Activated CD8-positive, alpha-beta memory T cell treated with anti-CD3 and anti-CD28 coated beads, Interleukin-2, amount 50 U/mL, for 1 hour (primary cell): ENCODE measurements at regions not wholly inside any gene's neighbourhood (a gene's known extent, or its start where the extent isn't known, plus 50 kb on each side); places are given as distances from the start of the nearest gene placed in this dataset.

Experiments used
- DNase-seq: peaks from one replicate; pipeline ENCODE4 v3.0.0-alpha.2; 2020; ENCODE audit errors: extremely low read depth

DNA sequence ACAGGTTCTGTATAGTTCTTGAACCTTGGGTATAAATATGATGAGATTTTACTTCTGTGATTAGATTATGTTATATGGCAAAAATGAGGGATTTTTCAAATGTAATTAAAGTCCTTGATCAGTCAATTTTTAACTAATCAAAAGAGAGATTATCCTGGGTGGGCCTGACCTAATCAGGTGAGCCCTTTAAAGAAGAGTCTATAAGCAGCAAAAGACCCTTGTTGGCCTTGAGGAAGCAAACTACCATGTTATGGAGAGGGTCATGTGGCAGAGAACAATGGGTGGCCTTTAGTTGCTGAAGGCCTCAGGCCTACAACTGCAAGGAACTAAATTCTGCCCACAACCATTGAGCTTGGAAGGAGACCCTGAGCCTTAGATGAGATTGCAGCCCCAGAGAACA lies 102.5 kb upstream of the RIPOR2 start:
- DNase-seq, result no peak

- no peak for DNase-seq
These were observed 103.2 kb upstream of the RIPOR2 start for GRCh38 chr6:25038999-25039398.

GRCh38 chr6:25041485-25042035 lies 105.8 kb upstream of the RIPOR2 start:
- DNase-seq, result no peak

GRCh38 chr6:25042036-25042521 lies 106.3 kb upstream of the RIPOR2 start:
- no peak for DNase-seq

- no peak for DNase-seq
These were observed 106.8 kb upstream of the RIPOR2 start for GRCh38 chr6:25042536-25042935.

- no peak for DNase-seq
These were observed 107.4 kb upstream of the RIPOR2 start for GRCh38 chr6:25042984-25043725.

GRCh38 chr6:25043892-25044291 lies 108.1 kb upstream of the RIPOR2 start:
- DNase-seq, result no peak

- DNase-seq, result no peak
These were observed 111.2 kb upstream of the RIPOR2 start for GRCh38 chr6:25046942-25047341.

GRCh38 chr6:25050356-25050755 lies 114.6 kb upstream of the RIPOR2 start:
- peak; percentile 45 for DNase-seq

GRCh38 chr6:25051083-25051482 lies 115.3 kb upstream of the RIPOR2 start:
- no peak for DNase-seq

DNA sequence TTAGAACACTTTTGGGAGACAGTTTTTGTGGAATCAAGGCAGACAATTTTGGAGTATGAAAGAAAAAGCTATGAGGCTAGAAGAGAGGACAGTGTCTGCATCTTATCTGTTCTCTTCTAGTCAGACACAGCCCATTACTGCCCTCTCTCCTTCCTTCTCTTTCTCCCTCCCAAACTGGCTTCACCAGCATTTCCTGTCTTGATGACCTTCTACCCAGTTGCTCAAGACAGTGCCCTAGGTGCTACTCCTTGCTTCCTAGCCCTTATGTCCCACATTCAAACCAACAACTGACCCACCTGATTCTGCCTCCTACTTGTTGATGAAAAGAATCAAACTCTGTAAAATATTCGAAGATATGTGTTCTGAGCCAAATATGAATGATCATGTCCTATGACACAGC lies 116.4 kb upstream of the RIPOR2 start:
- DNase-seq, result no peak

DNA sequence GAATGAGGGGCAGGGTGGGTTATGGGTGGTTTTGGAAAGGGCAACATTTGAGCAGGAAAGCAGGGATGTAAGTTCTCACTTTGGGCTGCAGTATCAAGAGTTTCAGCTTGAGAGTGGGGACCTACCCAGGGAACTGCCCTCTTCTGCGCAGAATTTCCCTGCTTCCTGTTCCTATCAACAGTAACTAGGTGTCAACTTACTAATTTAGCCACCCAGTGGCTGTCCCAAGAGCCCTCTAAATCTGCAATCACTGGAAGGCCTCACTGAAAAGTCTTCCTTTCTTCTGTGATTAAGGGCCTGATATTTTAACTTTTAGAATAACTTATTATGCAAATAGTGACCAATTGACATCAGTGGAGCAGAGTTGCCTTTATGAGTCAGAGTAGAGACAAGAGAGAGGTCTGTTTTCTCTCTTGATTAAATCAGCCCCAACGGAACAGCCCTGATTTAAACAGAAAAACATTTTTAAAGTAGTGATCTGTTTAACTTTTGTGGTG lies 118.2 kb upstream of the RIPOR2 start:
- no peak for DNase-seq

GRCh38 chr6:25054469-25054868 lies 118.7 kb upstream of the RIPOR2 start:
- DNase-seq, result no peak

- DNase-seq, result peak; percentile 54
These were observed 120.4 kb upstream of the RIPOR2 start for GRCh38 chr6:25056130-25056529.

- DNase-seq, result no peak
These were observed 121.5 kb upstream of the RIPOR2 start for GRCh38 chr6:25057111-25057905.

DNA sequence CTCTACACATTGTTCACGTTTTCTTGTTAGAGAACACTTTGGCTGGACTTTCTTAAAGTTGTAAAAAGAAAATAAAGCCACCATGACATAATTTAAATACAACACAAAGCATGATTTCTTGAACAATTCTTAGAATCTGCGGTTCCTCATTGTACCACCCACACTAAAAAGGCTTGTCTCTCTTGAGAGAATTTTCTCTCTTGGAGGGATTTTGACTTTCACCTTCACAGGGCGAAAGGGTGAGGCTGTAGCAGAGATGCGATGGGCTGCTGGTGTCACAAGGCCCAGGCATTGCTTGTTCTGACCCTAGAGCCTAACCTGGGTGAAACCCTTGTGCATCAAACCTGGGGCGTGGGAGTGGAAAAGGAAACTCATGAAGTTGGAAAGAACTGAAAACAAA lies 122.7 kb upstream of the RIPOR2 start:
- DNase-seq, result no peak

DNA sequence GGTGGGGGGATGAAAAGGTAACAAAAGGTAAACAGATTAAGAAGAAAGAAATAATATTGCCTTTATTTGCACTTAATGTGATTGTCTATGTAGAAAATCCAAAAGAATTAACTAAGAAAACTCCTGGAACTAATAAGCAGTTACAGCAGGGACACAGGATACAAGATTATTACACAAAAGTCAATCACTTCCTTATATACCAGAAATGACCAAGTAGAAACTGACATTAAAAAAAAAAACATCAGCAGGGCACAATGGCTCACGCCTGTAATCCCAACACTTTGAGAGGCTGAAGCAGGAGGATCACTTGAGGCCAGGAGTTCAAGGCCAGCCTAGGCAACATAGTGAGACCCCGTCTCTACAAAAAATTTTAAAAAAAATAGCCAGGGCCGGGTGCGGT lies 123.2 kb upstream of the RIPOR2 start:
- DNase-seq, result no peak

DNA sequence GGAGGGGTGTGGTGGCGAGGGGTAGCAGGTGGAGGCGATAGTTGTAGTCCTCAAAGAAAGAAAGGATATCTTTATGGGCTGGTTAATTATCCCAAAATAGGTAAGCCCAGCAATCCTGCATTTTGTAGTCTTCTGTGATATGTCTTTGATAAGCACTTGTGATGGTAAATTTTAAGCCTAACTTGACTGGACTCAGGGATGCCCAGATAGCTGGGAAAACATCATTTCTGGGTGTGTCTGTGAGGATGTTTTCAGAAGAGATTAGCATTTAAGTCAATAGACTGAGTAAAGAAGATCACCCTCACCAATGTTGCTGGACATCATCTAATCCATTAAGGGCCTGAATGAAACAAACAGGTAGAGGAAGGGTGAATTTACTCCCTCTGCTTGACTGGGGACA lies 124.8 kb upstream of the RIPOR2 start:
- DNase-seq, result no peak

GRCh38 chr6:25061289-25061936 lies 125.7 kb upstream of the RIPOR2 start:
- DNase-seq, result no peak

DNA sequence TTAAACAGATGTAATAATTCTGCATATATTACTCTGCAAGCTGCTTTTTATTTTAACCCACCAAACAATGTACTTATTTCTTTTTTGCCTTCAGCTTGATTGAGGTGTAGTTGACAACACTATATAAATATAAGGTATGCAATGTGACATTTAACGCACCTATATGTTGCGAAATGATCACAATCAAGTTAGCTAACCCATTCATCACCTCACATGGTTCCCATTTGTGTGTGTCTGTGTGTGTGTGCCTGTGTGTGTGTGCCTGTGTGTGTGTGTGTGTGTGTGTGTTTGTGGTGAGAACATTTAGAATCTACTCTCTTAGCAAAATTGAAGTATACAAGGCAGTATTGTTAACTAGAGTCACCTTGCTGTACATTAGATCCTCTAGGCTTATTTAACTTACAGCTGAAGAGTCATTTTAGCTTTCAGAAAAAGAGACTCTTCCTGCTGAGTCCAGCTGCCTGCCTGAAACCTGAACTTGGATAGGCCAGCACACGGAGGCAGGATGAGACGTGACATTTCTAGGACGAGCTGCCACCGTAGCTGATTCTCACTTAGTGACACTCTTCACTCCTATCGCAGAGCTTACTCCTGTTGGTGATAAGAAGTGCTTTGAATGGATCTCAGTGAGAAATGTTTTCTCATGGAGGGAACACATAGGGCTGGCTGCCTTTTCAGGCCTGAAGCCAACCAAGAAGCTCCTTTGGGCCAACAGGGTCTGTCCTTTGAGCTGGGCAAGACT lies 126.5 kb upstream of the RIPOR2 start:
- DNase-seq, result no peak

DNA sequence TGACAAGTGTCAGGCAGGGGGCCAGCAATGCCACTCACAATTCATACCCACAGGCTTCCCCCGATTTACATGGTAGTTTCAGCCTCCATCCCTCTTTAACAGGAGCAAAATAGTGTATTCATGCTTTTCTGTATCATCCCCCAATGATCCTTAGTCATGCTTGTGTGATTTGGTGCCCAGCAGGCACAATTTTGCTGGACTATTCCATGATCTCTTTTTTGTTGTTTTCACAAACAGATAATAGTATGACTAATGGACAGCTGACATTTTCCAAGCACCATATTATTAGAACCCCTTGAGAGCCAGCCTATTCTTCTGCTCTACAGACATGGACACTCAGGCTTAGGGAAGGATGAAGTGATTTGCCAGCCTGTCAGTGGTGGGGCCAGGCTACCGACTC lies 128.2 kb upstream of the RIPOR2 start:
- DNase-seq, result no peak
